IPS DF 4.7 (cell line): ENCODE measurements at regions not wholly inside any gene's neighbourhood (a gene's known extent, or its start where the extent isn't known, plus 50 kb on each side); places are given as distances from the start of the nearest gene placed in this dataset.

Source experiments
- DNase-seq: peaks from one replicate; pipeline ENCODE4 v3.0.0-alpha.2; 2013; ENCODE audit warnings: low spot score; ENCODE audit errors: extremely low read depth

- no peak for DNase-seq
Measured at GRCh38 chr2:204108330-204108751, 171.8 kb downstream of the ICOS start.

- DNase-seq: no peak
Measured at GRCh38 chr2:204108781-204109295, 172.3 kb downstream of the ICOS start.

- DNase-seq: no peak
Measured at GRCh38 chr2:204109681-204110080, 173.1 kb downstream of the ICOS start.

GRCh38 chr2:204110338-204110741 is 173.8 kb downstream of the ICOS start:
- no peak for DNase-seq

- DNase-seq: no peak
Measured at GRCh38 chr2:204110751-204111516, 174.4 kb downstream of the ICOS start.

GRCh38 chr2:204112084-204112770 is 175.7 kb downstream of the ICOS start:
- DNase-seq: no peak

- DNase-seq: no peak
Measured at GRCh38 chr2:204114295-204115136, 178.0 kb downstream of the ICOS start.

GRCh38 chr2:204115137-204116056 is 178.8 kb downstream of the ICOS start:
- no peak for DNase-seq

- no peak for DNase-seq
Measured at GRCh38 chr2:204116159-204116792, 179.7 kb downstream of the ICOS start.

GRCh38 chr2:204122425-204122824 is 185.9 kb downstream of the ICOS start:
- DNase-seq: no peak

GRCh38 chr2:204124140-204124750 is 187.7 kb downstream of the ICOS start:
- DNase-seq: no peak

- DNase-seq: no peak
Measured at GRCh38 chr2:204126705-204127104, 190.1 kb downstream of the ICOS start.

- no peak for DNase-seq
Measured at GRCh38 chr2:204127238-204127637, 190.7 kb downstream of the ICOS start.

- DNase-seq: no peak
Measured at GRCh38 chr2:204129591-204130294, 193.2 kb downstream of the ICOS start.

- no peak for DNase-seq
Measured at GRCh38 chr2:204131621-204132020, 195.1 kb downstream of the ICOS start.

GRCh38 chr2:204133476-204133875 is 196.9 kb downstream of the ICOS start:
- no peak for DNase-seq

- no peak for DNase-seq
Measured at GRCh38 chr2:204134421-204134820, 197.9 kb downstream of the ICOS start.

GRCh38 chr2:204135752-204136151 is 199.2 kb downstream of the ICOS start:
- no peak for DNase-seq

- DNase-seq: no peak
Measured at GRCh38 chr2:204138206-204138605, 201.6 kb downstream of the ICOS start.
